ENCODE measurements at regions not wholly inside any gene's neighbourhood (a gene's known extent, or its start where the extent isn't known, plus 50 kb on each side); places are given as distances from the start of the nearest gene placed in this dataset.

GRCh38 chr2:58405341-58405740 lies 164.2 kb upstream of the FANCL start:
- Histone ChIP-seq H3K4me3 (ENCODE audit: low read length) (no peak overlapping the region), H3K27ac (ENCODE audit: low read depth, low read length) (no peak overlapping the region), H3K9ac (ENCODE audit: extremely low read depth, low read length, poor library complexity, severe bottlenecking) (no peak overlapping the region), H3K36me3 (ENCODE audit: control insufficient read depth, insufficient read depth, low read length) (no peaks in the 10 kb centered on the region), H3K4me1 (ENCODE audit: control insufficient read depth, insufficient read depth, low read length) (no peaks in the 10 kb centered on the region), H3K27me3 (ENCODE audit: control insufficient read depth, insufficient read depth, low read length, poor library complexity, severe bottlenecking) (peaks cover 80% of the 10 kb centered on the region), H3K9me3 (ENCODE audit: control insufficient read depth, low read length) (no peaks in the 10 kb centered on the region)
- Mint-ChIP-seq H3K4me1 (no peaks in the 10 kb centered on the region), H3K9me3 (no peaks in the 10 kb centered on the region), H3K27ac (no peak overlapping the region), H3K27me3 (ENCODE audit: insufficient read depth) (peaks cover 67% of the 10 kb centered on the region), H3K4me3 (no peak overlapping the region), H3K36me3 (ENCODE audit: low read depth) (no peaks in the 10 kb centered on the region)
- 100% methylated on average over 1 of the region's 1 CpG; no CpG with 5 or more reads in 1 of the 2 experiments for WGBS, 2 experiments (ENCODE audit: insufficient coverage in 1 of 2, insufficient read length in 1 of 2)
- no peak for DNase-seq
- no peak for TF ChIP-seq CTCF (conservative IDR thresholded peaks at IDR 0.05)

- Histone ChIP-seq H3K9ac (ENCODE audit: extremely low read depth, low read length, poor library complexity, severe bottlenecking) (no peak overlapping the region), H3K4me3 (ENCODE audit: low read length) (no peak overlapping the region), H3K4me1 (ENCODE audit: control insufficient read depth, insufficient read depth, low read length) (no peaks in the 10 kb centered on the region), H3K27me3 (ENCODE audit: control insufficient read depth, insufficient read depth, low read length, poor library complexity, severe bottlenecking) (peaks cover 99% of the 10 kb centered on the region), H3K27ac (ENCODE audit: low read depth, low read length) (no peak overlapping the region), H3K36me3 (ENCODE audit: control insufficient read depth, insufficient read depth, low read length) (no peaks in the 10 kb centered on the region), H3K9me3 (ENCODE audit: control insufficient read depth, low read length) (no peaks in the 10 kb centered on the region)
- no peak for TF ChIP-seq CTCF (conservative IDR thresholded peaks at IDR 0.05)
- Mint-ChIP-seq H3K4me1 (no peaks in the 10 kb centered on the region), H3K36me3 (ENCODE audit: low read depth) (no peaks in the 10 kb centered on the region), H3K27me3 (ENCODE audit: insufficient read depth) (peaks cover 90% of the 10 kb centered on the region), H3K4me3 (no peak overlapping the region), H3K9me3 (no peaks in the 10 kb centered on the region), H3K27ac (no peak overlapping the region)
- 57% methylated on average over 1 of the region's 2 CpGs; no CpG with 5 or more reads in 1 of the 2 experiments for WGBS, 2 experiments (ENCODE audit: insufficient coverage in 1 of 2, insufficient read length in 1 of 2)
- DNase-seq, result no peak
These were observed 160.8 kb upstream of the FANCL start for GRCh38 chr2:58401936-58402335.

DNA sequence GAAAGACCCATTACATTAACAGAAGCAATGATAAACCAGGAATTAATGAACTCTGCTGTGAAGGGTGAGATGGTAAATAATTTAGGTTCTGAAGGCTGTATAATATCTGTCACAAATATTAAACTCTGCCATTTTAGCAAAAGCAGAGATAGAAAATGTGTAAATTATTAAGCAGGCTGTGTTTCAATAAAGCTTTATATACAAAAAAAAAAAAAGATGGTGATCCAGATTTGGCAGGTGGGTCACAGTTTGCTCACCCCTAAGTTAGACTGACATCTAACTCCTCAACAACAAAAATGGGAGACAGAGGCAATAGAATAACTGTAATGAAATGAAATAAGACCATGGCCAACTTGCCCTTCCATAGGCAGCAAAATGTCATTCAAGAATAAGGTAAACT lies 157.3 kb upstream of the FANCL start:
- no peak for TF ChIP-seq CTCF (conservative IDR thresholded peaks at IDR 0.05)
- H3K4me3 Mint-ChIP-seq, result no peak overlapping the region

More for the DNA sequence above, 157.3 kb upstream of the FANCL start:
- Mint-ChIP-seq H3K9me3 (peaks cover 12% of the 10 kb centered on the region), H3K36me3 (ENCODE audit: low read depth) (no peaks in the 10 kb centered on the region), H3K27ac (no peak overlapping the region), H3K27me3 (ENCODE audit: insufficient read depth) (peaks cover 60% of the 10 kb centered on the region), H3K4me1 (peaks cover 10% of the 10 kb centered on the region)
- no peaks in the 10 kb centered on the region for H3K9me3 ChIP-seq (ENCODE audit: control insufficient read depth, low read length)
- no peaks in the 10 kb centered on the region for H3K36me3 ChIP-seq (ENCODE audit: control insufficient read depth, insufficient read depth, low read length)
- no peak overlapping the region for H3K4me3 ChIP-seq (ENCODE audit: low read length)
- no peak overlapping the region for H3K9ac ChIP-seq (ENCODE audit: extremely low read depth, low read length, poor library complexity, severe bottlenecking)
- no peak overlapping the region for H3K27ac ChIP-seq (ENCODE audit: low read depth, low read length)
- peaks cover 6% of the 10 kb centered on the region for H3K4me1 ChIP-seq (ENCODE audit: control insufficient read depth, insufficient read depth, low read length)
- DNase-seq, result no peak
- H3K27me3 ChIP-seq (ENCODE audit: control insufficient read depth, insufficient read depth, low read length, poor library complexity, severe bottlenecking), result peaks cover 68% of the 10 kb centered on the region

Measured in endodermal cell (in vitro differentiated cells).